ENCODE measurements at regions not wholly inside any gene's neighbourhood (a gene's known extent, or its start where the extent isn't known, plus 50 kb on each side); places are given as distances from the start of the nearest gene placed in this dataset.

DNA sequence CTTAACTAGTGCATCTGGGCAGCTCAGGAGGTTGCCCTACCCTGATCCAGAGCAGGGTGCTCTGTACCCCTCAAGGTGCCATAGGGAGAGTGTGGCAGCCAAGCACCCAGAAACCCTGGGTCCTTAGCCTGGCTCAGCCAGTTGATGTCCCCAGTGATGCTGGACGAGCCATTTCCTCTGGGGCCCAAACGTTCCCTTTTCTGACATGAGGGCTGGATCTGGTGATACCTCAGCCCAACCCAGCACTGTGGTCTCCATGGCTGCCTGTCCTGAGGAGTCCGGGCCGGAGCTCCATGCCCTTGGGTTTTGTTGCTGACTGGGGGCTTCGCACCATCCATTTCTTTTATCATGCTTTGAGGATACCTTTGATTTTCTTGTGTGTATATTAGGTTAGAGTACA, 87.9 kb upstream of the IKZF1 start:
- TF ChIP-seq POLR2A (IDR thresholded peaks at IDR 0.05) = no peak
- TF ChIP-seq, protein P1, sequence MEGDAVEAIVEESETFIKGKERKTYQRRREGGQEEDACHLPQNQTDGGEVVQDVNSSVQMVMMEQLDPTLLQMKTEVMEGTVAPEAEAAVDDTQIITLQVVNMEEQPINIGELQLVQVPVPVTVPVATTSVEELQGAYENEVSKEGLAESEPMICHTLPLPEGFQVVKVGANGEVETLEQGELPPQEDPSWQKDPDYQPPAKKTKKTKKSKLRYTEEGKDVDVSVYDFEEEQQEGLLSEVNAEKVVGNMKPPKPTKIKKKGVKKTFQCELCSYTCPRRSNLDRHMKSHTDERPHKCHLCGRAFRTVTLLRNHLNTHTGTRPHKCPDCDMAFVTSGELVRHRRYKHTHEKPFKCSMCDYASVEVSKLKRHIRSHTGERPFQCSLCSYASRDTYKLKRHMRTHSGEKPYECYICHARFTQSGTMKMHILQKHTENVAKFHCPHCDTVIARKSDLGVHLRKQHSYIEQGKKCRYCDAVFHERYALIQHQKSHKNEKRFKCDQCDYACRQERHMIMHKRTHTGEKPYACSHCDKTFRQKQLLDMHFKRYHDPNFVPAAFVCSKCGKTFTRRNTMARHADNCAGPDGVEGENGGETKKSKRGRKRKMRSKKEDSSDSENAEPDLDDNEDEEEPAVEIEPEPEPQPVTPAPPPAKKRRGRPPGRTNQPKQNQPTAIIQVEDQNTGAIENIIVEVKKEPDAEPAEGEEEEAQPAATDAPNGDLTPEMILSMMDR (IDR thresholded peaks at IDR 0.05) = no peak
- TF ChIP-seq EP300 (IDR thresholded peaks at IDR 0.05) = no peak
